ENCODE measurements at regions not wholly inside any gene's neighbourhood (a gene's known extent, or its start where the extent isn't known, plus 50 kb on each side); places are given as distances from the start of the nearest gene placed in this dataset.
"Not testable (repeated sequence)": the region's sequence is repeated elsewhere in the genome, so short reads cannot be mapped to it uniquely, and the experiment has no call there.

GRCh38 chr1:47491341-47491753 is 53.5 kb downstream of the FOXD2 start:
- no peak for DNase-seq (ENCODE audit: low spot score)

- DNase-seq (ENCODE audit: low spot score): no peak
Observed at GRCh38 chr1:47495176-47495713, 57.4 kb downstream of the FOXD2 start.

- no peak for DNase-seq (ENCODE audit: low spot score)
Observed at GRCh38 chr1:47498551-47498950, 60.7 kb downstream of the FOXD2 start.

- no peak for DNase-seq (ENCODE audit: low spot score)
Observed at GRCh38 chr1:47501069-47501468, 63.2 kb downstream of the FOXD2 start.

- no peak for DNase-seq (ENCODE audit: low spot score)
Observed at GRCh38 chr1:47502746-47503370, 65.0 kb downstream of the FOXD2 start.

GRCh38 chr1:47504840-47505239 is 67.0 kb downstream of the FOXD2 start:
- DNase-seq (ENCODE audit: low spot score): not testable (repeated sequence)

- DNase-seq (ENCODE audit: low spot score): no peak
Observed at GRCh38 chr1:47505267-47505666, 67.4 kb downstream of the FOXD2 start.

- no peak for DNase-seq (ENCODE audit: low spot score)
Observed at GRCh38 chr1:47506053-47506452, 68.2 kb downstream of the FOXD2 start.

- no peak for DNase-seq (ENCODE audit: low spot score)
Observed at GRCh38 chr1:47507144-47507543, 69.3 kb downstream of the FOXD2 start.

- no peak for DNase-seq (ENCODE audit: low spot score)
Observed at GRCh38 chr1:47507881-47508701, 70.2 kb downstream of the FOXD2 start.

GRCh38 chr1:47508702-47509431 is 71.0 kb downstream of the FOXD2 start:
- DNase-seq (ENCODE audit: low spot score): no peak

GRCh38 chr1:47510282-47510811 is 72.5 kb downstream of the FOXD2 start:
- no peak for DNase-seq (ENCODE audit: low spot score)

GRCh38 chr1:47511825-47512224 is 74.0 kb downstream of the FOXD2 start:
- no peak for DNase-seq (ENCODE audit: low spot score)

- DNase-seq (ENCODE audit: low spot score): no peak
Observed at GRCh38 chr1:47513393-47513792, 75.5 kb downstream of the FOXD2 start.

GRCh38 chr1:47514229-47514628 is 76.4 kb downstream of the FOXD2 start:
- DNase-seq (ENCODE audit: low spot score): no peak

GRCh38 chr1:47515164-47515789 is 77.4 kb downstream of the FOXD2 start:
- DNase-seq (ENCODE audit: low spot score): no peak

GRCh38 chr1:47517946-47518345 is 80.1 kb downstream of the FOXD2 start:
- DNase-seq (ENCODE audit: low spot score): no peak

GRCh38 chr1:47519491-47519890 is 81.6 kb downstream of the FOXD2 start:
- no peak for DNase-seq (ENCODE audit: low spot score)

- DNase-seq (ENCODE audit: low spot score): no peak
Observed at GRCh38 chr1:47519971-47520370, 82.1 kb downstream of the FOXD2 start.

- no peak for DNase-seq (ENCODE audit: low spot score)
Observed at GRCh38 chr1:47521034-47521881, 83.4 kb downstream of the FOXD2 start.
